HCT116 (cell line): ENCODE measurements at regions not wholly inside any gene's neighbourhood (a gene's known extent, or its start where the extent isn't known, plus 50 kb on each side); places are given as distances from the start of the nearest gene placed in this dataset.

Experiments used
- ATAC-seq: fragments of 200-7000 bp; cut with Tn5 transposase; 2 replicates; pipeline ENCODE4 v1.9.1; 2020; ENCODE audit warnings: mild to moderate bottlenecking, moderate library complexity
- BruUV-seq: library from RNA; stranded (reverse); fragments of 400-500 nt; replicated peaks from 2 replicates; lab custom pipeline; 2021; lab: Mats Ljungman, UMichigan
- CTCF ChIA-PET: fragments of 300-600 bp; sonication (Branson Sonifier 250); formaldehyde crosslinking; loops from one replicate; lab custom pipeline; 2021; ENCODE audit warnings: antibody characterized with exemption; lab: Charles Lee
- POLR2A ChIA-PET: fragments of 300-600, 350-600 bp; sonication (Branson Sonifier 250); formaldehyde crosslinking; loops from one replicate; lab custom pipeline; 2021; ENCODE audit warnings: antibody characterized with exemption; lab: Charles Lee
- RAD21 ChIA-PET, 2 experiments: fragments of 300-600 bp; sonication (Branson Sonifier 250); formaldehyde crosslinking; loops; one replicate each; lab custom pipeline; 2023; ENCODE audit warnings: low total read pairs in 2 of 2; ENCODE audit not compliant: uncharacterized antibody in 2 of 2, unreplicated experiment in 2 of 2, low non-redundant PET in 1 of 2; lab: Charles Lee
- DNase-seq: peaks from one replicate; pipeline ENCODE4 v3.0.0-alpha.2; 2010; ENCODE audit warnings: low read depth, low spot score
- H2AFZ ChIP-seq: fragments of 200-600 bp; shearing (Covaris generic), sonication (generic); 2 replicates; pipeline ENCODE4 v1.6.1; 2017; ENCODE audit warnings: low read depth, mixed run types, mixed read lengths, antibody characterized with exemption, low read length; ENCODE audit not compliant: poor library complexity, severe bottlenecking
- H3K27ac ChIP-seq: 2 replicates; pipeline ENCODE4 v1.5.1; 2012; ENCODE audit warnings: low read depth, low read length
- H3K27me3 ChIP-seq: fragments of 200-600 bp; sonication (generic); 2 replicates; pipeline ENCODE4 v1.6.1; 2016; ENCODE audit warnings: mixed run types, low read length, mixed read lengths; ENCODE audit not compliant: insufficient read depth
- H3K36me3 ChIP-seq, 2 experiments: fragments of 200-500 bp in 1 of 2; fragments of 200-600 bp in 1 of 2; sonication (Bioruptor generic) in 1 of 2; sonication (generic) in 1 of 2; 2 replicates each; pipeline versions ENCODE4 v1.5.1 to v1.6.1; 2014 to 2016; ENCODE audit warnings: low read length in 2 of 2, inconsistent platforms in 1 of 2, mixed read lengths in 1 of 2, mixed run types in 1 of 2; ENCODE audit not compliant: insufficient read depth in 2 of 2, control insufficient read depth in 1 of 2
- H3K4me1 ChIP-seq, 2 experiments: fragments of 200-600 bp in 1 of 2; sonication (generic) in 1 of 2; 2 replicates each; pipeline versions ENCODE4 v1.5.1 to v1.6.1; 2012 to 2017; ENCODE audit warnings: low read length in 2 of 2, inconsistent platforms in 1 of 2, mild to moderate bottlenecking in 1 of 2, mixed read lengths in 1 of 2, mixed run types in 1 of 2, moderate library complexity in 1 of 2; ENCODE audit not compliant: insufficient read depth in 2 of 2, control insufficient read depth in 1 of 2
- H3K4me2 ChIP-seq: fragments of 200-600 bp; sonication (generic); 2 replicates; pipeline ENCODE4 v1.6.1; 2017; ENCODE audit warnings: mixed run types, low read length, mixed read lengths
- H3K4me3 ChIP-seq, 2 experiments: fragments of 200-600 bp in 1 of 2; sonication (generic) in 1 of 2; replicated peaks in 1 of 2; 2 replicates each; pipeline ENCODE4 v1.5.1; 2011 to 2016; ENCODE audit warnings: low read length in 2 of 2, control low read depth in 1 of 2, low read depth in 1 of 2, mild to moderate bottlenecking in 1 of 2, mixed read lengths in 1 of 2, mixed run types in 1 of 2
- H3K79me2 ChIP-seq: fragments of 200-600 bp; sonication (generic); 2 replicates; pipeline ENCODE4 v1.6.1; 2017; ENCODE audit warnings: mild to moderate bottlenecking, mixed run types, low read length, moderate library complexity, mixed read lengths; ENCODE audit not compliant: insufficient read depth
- H3K9ac ChIP-seq: fragments of 200-600 bp; sonication (generic); 2 replicates; pipeline ENCODE4 v1.6.1; 2016; ENCODE audit warnings: low read length, mixed read lengths
- H3K9me2 ChIP-seq: fragments of 200-600 bp; sonication (generic), shearing (Covaris generic); 2 replicates; pipeline ENCODE4 v1.6.1; 2017; ENCODE audit warnings: mixed run types, mild to moderate bottlenecking, moderate library complexity; ENCODE audit not compliant: insufficient read depth
- H3K9me3 ChIP-seq, 2 experiments: fragments of 200-500 bp in 1 of 2; fragments of 200-600 bp in 1 of 2; sonication (Bioruptor generic) in 1 of 2; sonication (generic) in 1 of 2; 2 replicates each; pipeline ENCODE4 v1.6.1; 2014 to 2017; ENCODE audit warnings: low read length in 2 of 2, mixed read lengths in 2 of 2, inconsistent platforms in 1 of 2, low read depth in 1 of 2, mild to moderate bottlenecking in 1 of 2, mixed run types in 1 of 2, moderate library complexity in 1 of 2; ENCODE audit not compliant: control insufficient read depth in 1 of 2, insufficient read depth in 1 of 2
- H4K20me1 ChIP-seq: fragments of 200-600 bp; sonication (generic), shearing (Covaris generic); 2 replicates; pipeline ENCODE4 v1.6.1; 2017; ENCODE audit warnings: mixed run types, mild to moderate bottlenecking, moderate library complexity; ENCODE audit not compliant: insufficient read depth
- CEBPB ChIP-seq: IDR thresholded peaks from 2 replicates; pipeline ENCODE4 v1.6.1; 2012; ENCODE audit warnings: low read depth
- CTCF ChIP-seq, 3 experiments: fragments of 200-600 bp in 1 of 3; sonication (generic) in 1 of 3; IDR thresholded peaks in 2 of 3; conservative IDR thresholded peaks in 1 of 3; 2 replicates each; pipeline ENCODE4 v1.5.1; 2012 to 2017; ENCODE audit warnings: low read depth in 2 of 3, low read length in 2 of 3, antibody characterized with exemption in 1 of 3, borderline replicate concordance in 1 of 3, control low read depth in 1 of 3, mild to moderate bottlenecking in 1 of 3, mixed read lengths in 1 of 3, mixed run types in 1 of 3, moderate library complexity in 1 of 3; ENCODE audit not compliant: insufficient read depth in 1 of 3
- EZH2 ChIP-seq: fragments of 200-600 bp; sonication (generic); IDR thresholded peaks from 2 replicates; pipeline ENCODE4 v1.6.1; 2017; ENCODE audit warnings: antibody characterized with exemption, mixed run types
- FOSL1 ChIP-seq: IDR thresholded peaks from 2 replicates; pipeline ENCODE4 v1.6.1; 2012; ENCODE audit warnings: low read depth
- POLR2AphosphoS5 ChIP-seq: IDR thresholded peaks from 2 replicates; pipeline ENCODE4 v1.6.1; 2011; ENCODE audit warnings: mild to moderate bottlenecking, low read depth, low read length, moderate library complexity
- intact Hi-C: fragments of 100-400 bp; cut with micrococcal nuclease; formaldehyde crosslinking; loops from 2 replicates; pipeline ENCODE4 v1.10.0; 2022
- TF ChIP-seq, protein P1 (sequence below): IDR thresholded peaks from 2 replicates; pipeline ENCODE4 v1.6.1; 2012

DNA sequence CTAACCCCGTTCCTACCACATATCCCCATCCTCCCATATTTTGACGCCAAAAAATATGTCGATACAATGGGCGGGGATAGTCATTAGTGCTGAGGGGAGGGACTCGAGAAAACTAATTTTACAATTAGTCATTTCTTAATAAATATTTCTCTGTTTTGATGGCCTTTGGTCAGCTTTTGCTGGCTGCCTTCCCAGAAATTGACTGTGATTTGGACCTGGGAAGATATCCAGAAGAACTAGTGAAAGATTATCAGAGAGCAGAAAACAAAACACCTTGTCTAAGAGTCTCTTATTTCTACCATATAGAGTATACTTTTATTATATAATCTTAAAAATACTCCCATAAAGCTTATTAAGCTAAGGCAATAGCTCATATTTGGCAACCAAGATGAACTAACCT is 247.6 kb downstream of the MRPL39 start:
- ATAC-seq (no peak), DNase-seq (no peak)
- no peak for TF ChIP-seq FOSL1
- H2AFZ ChIP-seq, result no peak overlapping the region
- no peaks in the 10 kb centered on the region for H4K20me1 ChIP-seq
- H3K36me3 ChIP-seq, result no peaks in the 10 kb centered on the region
- H3K9ac ChIP-seq, result no peak overlapping the region
- H3K4me1 ChIP-seq, result no peaks in the 10 kb centered on the region
- peaks cover 0 to 15% of the 10 kb centered on the region in 2 experiments; a peak in 3 of 4 replicates for H3K9me3 ChIP-seq
- no peak overlapping the region for H3K4me3 ChIP-seq
- ChIA-PET CTCF (no interaction called here), POLR2A (no interaction called here), RAD21 (no interaction called here)
- no peaks in the 10 kb centered on the region for H3K27me3 ChIP-seq
- no peak overlapping the region for H3K27ac ChIP-seq
- no peaks in the 10 kb centered on the region for H3K9me2 ChIP-seq
- no peak overlapping the region for H3K4me2 ChIP-seq
- BruUV-seq, result no TSS peak
- H3K79me2 ChIP-seq, result no peaks in the 10 kb centered on the region
- intact Hi-C loops, result no loop called here

- Histone ChIP-seq H3K27me3 (no peaks in the 10 kb centered on the region), H3K4me2 (no peak overlapping the region), H4K20me1 (no peaks in the 10 kb centered on the region), H3K9ac (no peak overlapping the region), H3K27ac (no peak overlapping the region), H3K4me3 (no peak overlapping the region), H3K4me1 (no peaks in the 10 kb centered on the region), H3K9me3 (peaks cover 6 to 10% of the 10 kb centered on the region in 2 experiments; a peak in 2 of 4 replicates), H3K79me2 (no peaks in the 10 kb centered on the region), H2AFZ (no peak overlapping the region), H3K36me3 (no peaks in the 10 kb centered on the region), H3K9me2 (no peaks in the 10 kb centered on the region)
- CTCF ChIA-PET, result no interaction called here
- no peak for ATAC-seq
- POLR2A ChIA-PET, result no interaction called here
- DNase-seq, result no peak
- intact Hi-C loops, result no loop called here
- BruUV-seq, result no TSS peak
- RAD21 ChIA-PET, result no interaction called here
- TF ChIP-seq, protein P1, sequence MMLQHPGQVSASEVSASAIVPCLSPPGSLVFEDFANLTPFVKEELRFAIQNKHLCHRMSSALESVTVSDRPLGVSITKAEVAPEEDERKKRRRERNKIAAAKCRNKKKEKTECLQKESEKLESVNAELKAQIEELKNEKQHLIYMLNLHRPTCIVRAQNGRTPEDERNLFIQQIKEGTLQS, result no peak
- TF ChIP-seq EZH2, result no peak
- TF ChIP-seq CTCF (IDR thresholded peaks at IDR 0.05 in 2 of 3, conservative IDR thresholded peaks at IDR 0.05 in 1 of 3; ENCODE audit: borderline replicate concordance in 1 of 3, insufficient read depth in 1 of 3, low read depth in 2 of 3, low read length in 2 of 3), result peak in 2 of 3 experiments; percentile 24 to 31; a peak in 2 of 6 replicates
- TF ChIP-seq POLR2AphosphoS5, result no peak
- no peak for TF ChIP-seq CEBPB
These were observed 257.2 kb downstream of the MRPL39 start for GRCh38 chr21:25350056-25350455.
